Liver (tissue), 8 donors: ENCODE measurements at regions not wholly inside any gene's neighbourhood (a gene's known extent, or its start where the extent isn't known, plus 50 kb on each side); places are given as distances from the start of the nearest gene placed in this dataset.

ENCODE experiments used
- DNase-seq: peaks from one replicate; pipeline ENCODE4 v3.0.0-alpha.2; 2017; ENCODE audit warnings: low spot score
- H3K27ac ChIP-seq, 2 donors: one replicate each; pipeline ENCODE4 v1.7.0; 2013; ENCODE audit warnings: inconsistent platforms in 2 of 2, low read length in 2 of 2, control low read depth in 1 of 2, low read depth in 1 of 2, mild to moderate bottlenecking in 1 of 2
- H3K27me3 ChIP-seq, 4 donors: one replicate each; pipeline versions ENCODE4 v1.6.1 to v1.7.0; 2013; ENCODE audit warnings: low read length in 3 of 4, inconsistent platforms in 1 of 4, mild to moderate bottlenecking in 1 of 4, moderate library complexity in 1 of 4; ENCODE audit not compliant: control insufficient read depth in 4 of 4, insufficient read depth in 4 of 4
- H3K36me3 ChIP-seq, 4 donors: one replicate each; pipeline versions ENCODE4 v1.6.1 to v1.7.0; 2013; ENCODE audit warnings: low read length in 3 of 4, mild to moderate bottlenecking in 3 of 4, low read depth in 1 of 4, moderate library complexity in 1 of 4; ENCODE audit not compliant: control insufficient read depth in 4 of 4, insufficient read depth in 3 of 4
- H3K4me1 ChIP-seq, 4 donors: one replicate each; pipeline versions ENCODE4 v1.6.1 to v1.7.0; 2013; ENCODE audit warnings: low read length in 3 of 4, mild to moderate bottlenecking in 3 of 4, moderate library complexity in 1 of 4; ENCODE audit not compliant: control insufficient read depth in 4 of 4, insufficient read depth in 4 of 4
- H3K4me3 ChIP-seq, 3 donors: one replicate each; pipeline versions ENCODE4 v1.6.1 to v1.7.0; 2013; ENCODE audit warnings: low read length in 3 of 3, control low read depth in 1 of 3, low read depth in 1 of 3, mild to moderate bottlenecking in 1 of 3
- H3K9ac ChIP-seq, 2 donors: one replicate each; pipeline ENCODE4 v1.7.0; 2013; ENCODE audit warnings: low read length in 2 of 2, mild to moderate bottlenecking in 2 of 2, moderate library complexity in 2 of 2, control low read depth in 1 of 2, low read depth in 1 of 2
- H3K9me3 ChIP-seq, 4 donors: one replicate each; pipeline versions ENCODE4 v1.6.1 to v1.7.0; 2013; ENCODE audit warnings: low read length in 3 of 4; ENCODE audit not compliant: control insufficient read depth in 4 of 4
- EGR1 ChIP-seq, 2 donors: IDR thresholded peaks; 2 replicates each; pipeline ENCODE4 v1.6.1; 2016 to 2018; ENCODE audit warnings: antibody characterized with exemption in 2 of 2, low read depth in 2 of 2
- FOXA1 ChIP-seq: IDR thresholded peaks from 2 replicates; pipeline ENCODE4 v1.6.1; 2016; ENCODE audit warnings: antibody characterized with exemption
- FOXA2 ChIP-seq: IDR thresholded peaks from 2 replicates; pipeline ENCODE4 v1.6.1; 2016; ENCODE audit warnings: antibody characterized with exemption
- GABPA ChIP-seq, 2 donors: IDR thresholded peaks in 1 of 2; conservative IDR thresholded peaks in 1 of 2; 2 replicates each; pipeline ENCODE4 v1.6.1; 2016; ENCODE audit warnings: antibody characterized with exemption in 2 of 2, mild to moderate bottlenecking in 1 of 2, moderate library complexity in 1 of 2
- HNF4A ChIP-seq, 2 donors: conservative IDR thresholded peaks; 2 replicates each; pipeline ENCODE4 v1.6.1; 2016; ENCODE audit warnings: antibody characterized with exemption in 2 of 2, mild to moderate bottlenecking in 2 of 2
- HNF4G ChIP-seq: IDR thresholded peaks from 2 replicates; pipeline ENCODE4 v1.6.1; 2016; ENCODE audit warnings: antibody characterized with exemption
- JUND ChIP-seq, 2 donors: IDR thresholded peaks; 2 replicates each; pipeline ENCODE4 v1.6.1; 2016; ENCODE audit warnings: antibody characterized with exemption in 2 of 2
- NR2F2 ChIP-seq: IDR thresholded peaks from 2 replicates; pipeline ENCODE4 v1.6.1; 2016; ENCODE audit warnings: antibody characterized with exemption
- RAD21 ChIP-seq, 2 donors: IDR thresholded peaks; 2 replicates each; pipeline ENCODE4 v1.6.1; 2016; ENCODE audit warnings: antibody characterized with exemption in 2 of 2, mild to moderate bottlenecking in 2 of 2
- RXRA ChIP-seq, 2 donors: IDR thresholded peaks; 2 replicates each; pipeline ENCODE4 v1.6.1; 2017 to 2018; ENCODE audit warnings: antibody characterized with exemption in 2 of 2, mild to moderate bottlenecking in 1 of 2
- SP1 ChIP-seq: IDR thresholded peaks from 2 replicates; pipeline ENCODE4 v1.6.1; 2018; ENCODE audit warnings: antibody characterized with exemption, mild to moderate bottlenecking
- TAF1 ChIP-seq: conservative IDR thresholded peaks from 2 replicates; pipeline ENCODE4 v1.6.1; 2016; ENCODE audit warnings: antibody characterized with exemption, mild to moderate bottlenecking
- YY1 ChIP-seq: IDR thresholded peaks from 2 replicates; pipeline ENCODE4 v1.6.1; 2016; ENCODE audit warnings: antibody characterized with exemption, mild to moderate bottlenecking
- WGBS: extraction: QIAGEN DNeasy Blood & Tissue Kit; methylation state at CpG from one replicate; pipeline ENCODE4 v1.1.7; 2013; 5-methylcytosine and 5-hydroxymethylcytosine counted together
- TF ChIP-seq, protein P1 (sequence below): fragments of 150-350 bp; IDR thresholded peaks from 2 replicates; pipeline ENCODE4 v1.5.1; 2017; ENCODE audit warnings: improper control_type of control experiment, low read depth, low read length; ENCODE audit not compliant: missing input control
- TF ChIP-seq, protein P2 (sequence below): IDR thresholded peaks from 2 replicates; pipeline ENCODE4 v1.6.1; 2016; ENCODE audit warnings: antibody characterized with exemption, mild to moderate bottlenecking
- TF ChIP-seq, protein P3 (sequence below): IDR thresholded peaks from 2 replicates; pipeline ENCODE4 v1.6.1; 2016; ENCODE audit warnings: antibody characterized with exemption
- TF ChIP-seq, protein P4 (sequence below): IDR thresholded peaks from 2 replicates; pipeline ENCODE4 v1.6.1; 2016; ENCODE audit warnings: antibody characterized with exemption
- TF ChIP-seq, protein P5 (sequence below): IDR thresholded peaks from 2 replicates; pipeline ENCODE4 v1.6.1; 2016; ENCODE audit warnings: antibody characterized with exemption
- donor health status: healthy.
- donor health status: healthy.
- donor health status: healthy.
- donor health status: healthy.
- donor health status: healthy.

DNA sequence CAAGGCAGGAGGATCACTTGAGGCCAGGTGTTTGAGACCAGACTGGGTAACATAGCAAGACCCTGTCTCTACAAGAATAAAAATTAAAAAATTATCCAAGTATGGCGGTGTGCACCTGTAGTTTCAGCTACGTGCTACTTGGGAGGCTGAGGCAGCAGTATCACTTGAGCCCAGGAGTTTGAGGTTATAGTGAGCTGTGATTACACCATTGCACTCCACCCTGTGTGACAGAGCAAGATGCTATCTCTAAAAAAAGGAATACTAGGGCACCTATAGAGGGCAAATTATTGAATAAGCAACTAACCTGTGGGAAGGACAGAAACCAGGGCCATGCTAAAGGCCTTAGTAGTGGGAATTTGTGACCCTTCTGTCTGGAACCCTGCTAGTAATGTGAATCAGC lies 86.1 kb downstream of the TENT5C start:
- 96% methylated on average over 2 of the region's 2 CpGs for WGBS
- Histone ChIP-seq H3K36me3 (no peaks in the 10 kb centered on the region), H3K9ac (no peak overlapping the region), H3K27me3 (no peaks in the 10 kb centered on the region), H3K27ac (no peak overlapping the region), H3K9me3 (no peaks in the 10 kb centered on the region), H3K4me3 (no peak overlapping the region), H3K4me1 (no peaks in the 10 kb centered on the region)
- no peak for DNase-seq
- TF ChIP-seq, protein P1, sequence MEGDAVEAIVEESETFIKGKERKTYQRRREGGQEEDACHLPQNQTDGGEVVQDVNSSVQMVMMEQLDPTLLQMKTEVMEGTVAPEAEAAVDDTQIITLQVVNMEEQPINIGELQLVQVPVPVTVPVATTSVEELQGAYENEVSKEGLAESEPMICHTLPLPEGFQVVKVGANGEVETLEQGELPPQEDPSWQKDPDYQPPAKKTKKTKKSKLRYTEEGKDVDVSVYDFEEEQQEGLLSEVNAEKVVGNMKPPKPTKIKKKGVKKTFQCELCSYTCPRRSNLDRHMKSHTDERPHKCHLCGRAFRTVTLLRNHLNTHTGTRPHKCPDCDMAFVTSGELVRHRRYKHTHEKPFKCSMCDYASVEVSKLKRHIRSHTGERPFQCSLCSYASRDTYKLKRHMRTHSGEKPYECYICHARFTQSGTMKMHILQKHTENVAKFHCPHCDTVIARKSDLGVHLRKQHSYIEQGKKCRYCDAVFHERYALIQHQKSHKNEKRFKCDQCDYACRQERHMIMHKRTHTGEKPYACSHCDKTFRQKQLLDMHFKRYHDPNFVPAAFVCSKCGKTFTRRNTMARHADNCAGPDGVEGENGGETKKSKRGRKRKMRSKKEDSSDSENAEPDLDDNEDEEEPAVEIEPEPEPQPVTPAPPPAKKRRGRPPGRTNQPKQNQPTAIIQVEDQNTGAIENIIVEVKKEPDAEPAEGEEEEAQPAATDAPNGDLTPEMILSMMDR: no peak
- TF ChIP-seq EGR1 (IDR thresholded peaks at IDR 0.05; ENCODE audit: low read depth in 2 of 2) (no peak), NR2F2 (no peak), FOXA2 (no peak), TAF1 (no peak), GABPA (IDR thresholded peaks at IDR 0.05 in 1 of 2, conservative IDR thresholded peaks at IDR 0.05 in 1 of 2) (no peak), HNF4A (conservative IDR thresholded peaks at IDR 0.05) (no peak), YY1 (no peak), JUND (IDR thresholded peaks at IDR 0.05) (no peak), RAD21 (IDR thresholded peaks at IDR 0.05) (no peak), RXRA (IDR thresholded peaks at IDR 0.05) (no peak), HNF4G (no peak), SP1 (no peak), FOXA1 (no peak)
- TF ChIP-seq, protein P2, sequence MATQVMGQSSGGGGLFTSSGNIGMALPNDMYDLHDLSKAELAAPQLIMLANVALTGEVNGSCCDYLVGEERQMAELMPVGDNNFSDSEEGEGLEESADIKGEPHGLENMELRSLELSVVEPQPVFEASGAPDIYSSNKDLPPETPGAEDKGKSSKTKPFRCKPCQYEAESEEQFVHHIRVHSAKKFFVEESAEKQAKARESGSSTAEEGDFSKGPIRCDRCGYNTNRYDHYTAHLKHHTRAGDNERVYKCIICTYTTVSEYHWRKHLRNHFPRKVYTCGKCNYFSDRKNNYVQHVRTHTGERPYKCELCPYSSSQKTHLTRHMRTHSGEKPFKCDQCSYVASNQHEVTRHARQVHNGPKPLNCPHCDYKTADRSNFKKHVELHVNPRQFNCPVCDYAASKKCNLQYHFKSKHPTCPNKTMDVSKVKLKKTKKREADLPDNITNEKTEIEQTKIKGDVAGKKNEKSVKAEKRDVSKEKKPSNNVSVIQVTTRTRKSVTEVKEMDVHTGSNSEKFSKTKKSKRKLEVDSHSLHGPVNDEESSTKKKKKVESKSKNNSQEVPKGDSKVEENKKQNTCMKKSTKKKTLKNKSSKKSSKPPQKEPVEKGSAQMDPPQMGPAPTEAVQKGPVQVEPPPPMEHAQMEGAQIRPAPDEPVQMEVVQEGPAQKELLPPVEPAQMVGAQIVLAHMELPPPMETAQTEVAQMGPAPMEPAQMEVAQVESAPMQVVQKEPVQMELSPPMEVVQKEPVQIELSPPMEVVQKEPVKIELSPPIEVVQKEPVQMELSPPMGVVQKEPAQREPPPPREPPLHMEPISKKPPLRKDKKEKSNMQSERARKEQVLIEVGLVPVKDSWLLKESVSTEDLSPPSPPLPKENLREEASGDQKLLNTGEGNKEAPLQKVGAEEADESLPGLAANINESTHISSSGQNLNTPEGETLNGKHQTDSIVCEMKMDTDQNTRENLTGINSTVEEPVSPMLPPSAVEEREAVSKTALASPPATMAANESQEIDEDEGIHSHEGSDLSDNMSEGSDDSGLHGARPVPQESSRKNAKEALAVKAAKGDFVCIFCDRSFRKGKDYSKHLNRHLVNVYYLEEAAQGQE: no peak
- TF ChIP-seq, protein P3, sequence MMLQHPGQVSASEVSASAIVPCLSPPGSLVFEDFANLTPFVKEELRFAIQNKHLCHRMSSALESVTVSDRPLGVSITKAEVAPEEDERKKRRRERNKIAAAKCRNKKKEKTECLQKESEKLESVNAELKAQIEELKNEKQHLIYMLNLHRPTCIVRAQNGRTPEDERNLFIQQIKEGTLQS: no peak
- TF ChIP-seq, protein P4, sequence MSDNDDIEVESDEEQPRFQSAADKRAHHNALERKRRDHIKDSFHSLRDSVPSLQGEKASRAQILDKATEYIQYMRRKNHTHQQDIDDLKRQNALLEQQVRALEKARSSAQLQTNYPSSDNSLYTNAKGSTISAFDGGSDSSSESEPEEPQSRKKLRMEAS: no peak
- TF ChIP-seq, protein P5, sequence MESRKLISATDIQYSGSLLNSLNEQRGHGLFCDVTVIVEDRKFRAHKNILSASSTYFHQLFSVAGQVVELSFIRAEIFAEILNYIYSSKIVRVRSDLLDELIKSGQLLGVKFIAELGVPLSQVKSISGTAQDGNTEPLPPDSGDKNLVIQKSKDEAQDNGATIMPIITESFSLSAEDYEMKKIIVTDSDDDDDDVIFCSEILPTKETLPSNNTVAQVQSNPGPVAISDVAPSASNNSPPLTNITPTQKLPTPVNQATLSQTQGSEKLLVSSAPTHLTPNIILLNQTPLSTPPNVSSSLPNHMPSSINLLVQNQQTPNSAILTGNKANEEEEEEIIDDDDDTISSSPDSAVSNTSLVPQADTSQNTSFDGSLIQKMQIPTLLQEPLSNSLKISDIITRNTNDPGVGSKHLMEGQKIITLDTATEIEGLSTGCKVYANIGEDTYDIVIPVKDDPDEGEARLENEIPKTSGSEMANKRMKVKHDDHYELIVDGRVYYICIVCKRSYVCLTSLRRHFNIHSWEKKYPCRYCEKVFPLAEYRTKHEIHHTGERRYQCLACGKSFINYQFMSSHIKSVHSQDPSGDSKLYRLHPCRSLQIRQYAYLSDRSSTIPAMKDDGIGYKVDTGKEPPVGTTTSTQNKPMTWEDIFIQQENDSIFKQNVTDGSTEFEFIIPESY: no peak
